IMR-90 (cell line): ENCODE measurements at regions not wholly inside any gene's neighbourhood (a gene's known extent, or its start where the extent isn't known, plus 50 kb on each side); places are given as distances from the start of the nearest gene placed in this dataset.

Source experiments
- ATAC-seq: fragments of 200-7000 bp; cut with Tn5 transposase; 2 replicates; pipeline ENCODE4 v1.9.1; 2020; ENCODE audit warnings: low read depth, mild to moderate bottlenecking, moderate library complexity
- BruUV-seq: library from RNA; stranded (reverse); fragments of 400-500 nt; replicated peaks from 2 replicates; lab custom pipeline; 2021; lab: Mats Ljungman, UMichigan
- CTCF ChIA-PET: fragments of 300-600 bp; formaldehyde crosslinking; extraction: SDS; loops from one replicate; lab custom pipeline; 2021; ENCODE audit warnings: antibody characterized with exemption; lab: Yijun Ruan, JAX
- POLR2A ChIA-PET: fragments of 300-600 bp; sonication (Branson Sonifier 250); formaldehyde crosslinking; loops from one replicate; lab custom pipeline; 2022; ENCODE audit warnings: antibody characterized with exemption; ENCODE audit not compliant: unreplicated experiment; lab: Charles Lee
- DNase-seq: peaks from one replicate; pipeline ENCODE4 v3.0.0; 2013
- H2AFZ ChIP-seq: replicated peaks from 2 replicates; pipeline ENCODE3; 2013; ENCODE audit warnings: low read length, mild to moderate bottlenecking; ENCODE audit not compliant: poor library complexity
- H2AK5ac ChIP-seq: 2 replicates; pipeline ENCODE4 v1.6.1; 2013; ENCODE audit warnings: low read depth, low read length, inconsistent platforms
- H2AK9ac ChIP-seq: replicated peaks from 2 replicates; pipeline ENCODE3; 2013; ENCODE audit warnings: mild to moderate bottlenecking, low read depth, low read length, moderate library complexity; ENCODE audit not compliant: poor library complexity
- H2BK120ac ChIP-seq: 2 replicates; pipeline ENCODE4 v1.6.1; 2013; ENCODE audit warnings: low read depth, low read length, inconsistent platforms
- H2BK15ac ChIP-seq: 3 replicates; pipeline ENCODE4 v1.6.1; 2013; ENCODE audit warnings: low read depth, low read length, inconsistent platforms
- H2BK20ac ChIP-seq: 2 replicates; pipeline ENCODE4 v1.6.1; 2013; ENCODE audit warnings: low read depth, mild to moderate bottlenecking, inconsistent platforms, low read length, moderate library complexity
- H2BK5ac ChIP-seq: 2 replicates; pipeline ENCODE4 v1.6.1; 2013; ENCODE audit warnings: mild to moderate bottlenecking, low read depth, low read length, inconsistent platforms; ENCODE audit not compliant: poor library complexity, severe bottlenecking
- H3K14ac ChIP-seq: replicated peaks from 2 replicates; pipeline ENCODE4 v1.6.1; 2013; ENCODE audit warnings: low read depth, low read length, inconsistent platforms
- H3K18ac ChIP-seq: 2 replicates; pipeline ENCODE4 v1.6.1; 2013; ENCODE audit warnings: low read depth, low read length, control low read depth
- H3K23ac ChIP-seq: 2 replicates; pipeline ENCODE4 v1.6.1; 2013; ENCODE audit warnings: low read depth, low read length, inconsistent platforms
- H3K27ac ChIP-seq: 2 replicates; pipeline ENCODE4 v1.5.1; 2013; ENCODE audit warnings: mild to moderate bottlenecking, control low read depth, low read length; ENCODE audit not compliant: insufficient read depth
- H3K27me3 ChIP-seq: 2 replicates; pipeline ENCODE4 v1.6.1; 2013; ENCODE audit warnings: low read length; ENCODE audit not compliant: control insufficient read depth, insufficient read depth
- H3K36me3 ChIP-seq: 2 replicates; pipeline ENCODE4 v1.6.1; 2013; ENCODE audit warnings: low read length, mixed read lengths; ENCODE audit not compliant: control insufficient read depth, insufficient read depth
- H3K4ac ChIP-seq: 2 replicates; pipeline ENCODE4 v1.6.1; 2013; ENCODE audit warnings: low read depth, low read length, inconsistent platforms
- H3K4me1 ChIP-seq: 2 replicates; pipeline ENCODE4 v1.6.1; 2013; ENCODE audit warnings: low read length, mixed read lengths; ENCODE audit not compliant: control insufficient read depth, insufficient read depth
- H3K4me2 ChIP-seq: 2 replicates; pipeline ENCODE4 v1.6.1; 2013; ENCODE audit warnings: low read depth, mild to moderate bottlenecking, control low read depth, low read length, moderate library complexity
- H3K4me3 ChIP-seq: 2 replicates; pipeline ENCODE4 v1.5.1; 2013; ENCODE audit warnings: low read depth, mild to moderate bottlenecking, control low read depth, low read length, moderate library complexity; ENCODE audit not compliant: insufficient read depth
- H3K56ac ChIP-seq: 2 replicates; pipeline ENCODE4 v1.6.1; 2013; ENCODE audit warnings: low read length, inconsistent platforms; ENCODE audit not compliant: insufficient read depth; ENCODE audit errors: extremely low read depth
- H3K79me1 ChIP-seq, 2 experiments: 2 replicates each; pipeline ENCODE4 v1.6.1; 2013; ENCODE audit warnings: low read length in 2 of 2, inconsistent platforms in 1 of 2, low read depth in 1 of 2
- H3K9ac ChIP-seq: 2 replicates; pipeline ENCODE4 v1.6.1; 2013; ENCODE audit warnings: low read depth, low read length, control low read depth
- H3K9me1 ChIP-seq: 2 replicates; pipeline ENCODE4 v1.6.1; 2013; ENCODE audit warnings: low read length, inconsistent platforms; ENCODE audit not compliant: insufficient read depth
- H3K9me3 ChIP-seq: 2 replicates; pipeline ENCODE4 v1.6.1; 2013; ENCODE audit warnings: low read length; ENCODE audit not compliant: control insufficient read depth, insufficient read depth
- H4K20me1 ChIP-seq: 2 replicates; pipeline ENCODE4 v1.6.1; 2013; ENCODE audit warnings: low read length, inconsistent platforms; ENCODE audit not compliant: insufficient read depth
- H4K5ac ChIP-seq: 2 replicates; pipeline ENCODE4 v1.6.1; 2013; ENCODE audit warnings: mild to moderate bottlenecking, low read depth, low read length, control low read depth
- H4K8ac ChIP-seq, 2 experiments: 2 replicates each; pipeline ENCODE4 v1.6.1; 2013; ENCODE audit warnings: low read depth in 2 of 2, low read length in 2 of 2, control low read depth in 1 of 2, inconsistent platforms in 1 of 2
- H4K91ac ChIP-seq: 2 replicates; pipeline ENCODE4 v1.6.1; 2013; ENCODE audit warnings: low read depth, low read length, inconsistent platforms; ENCODE audit not compliant: insufficient read depth
- CEBPB ChIP-seq: IDR thresholded peaks from 2 replicates; pipeline ENCODE4 v1.6.1; 2012; ENCODE audit warnings: low read depth, low read length, improper control_type of control experiment
- ELK1 ChIP-seq: fragments of 150-350 bp; IDR thresholded peaks from 2 replicates; pipeline ENCODE4 v1.6.1; 2016; ENCODE audit warnings: low read depth, mild to moderate bottlenecking, low read length, moderate library complexity, borderline replicate concordance
- MAFK ChIP-seq: IDR thresholded peaks from 2 replicates; pipeline ENCODE4 v1.6.1; 2012; ENCODE audit warnings: low read depth, low read length, improper control_type of control experiment
- MAZ ChIP-seq: IDR thresholded peaks from 2 replicates; pipeline ENCODE4 v1.6.1; 2012; ENCODE audit warnings: low read depth, mild to moderate bottlenecking, low read length, improper control_type of control experiment, moderate library complexity, borderline replicate concordance
- MXI1 ChIP-seq: IDR thresholded peaks from 2 replicates; pipeline ENCODE4 v1.6.1; 2012; ENCODE audit warnings: low read depth, mild to moderate bottlenecking, low read length, moderate library complexity, borderline replicate concordance
- NFE2L2 ChIP-seq: fragments of 150-350 bp; IDR thresholded peaks from 2 replicates; pipeline ENCODE4 v1.6.1; 2016; ENCODE audit warnings: low read depth, mild to moderate bottlenecking, low read length
- POLR2A ChIP-seq: IDR thresholded peaks from 2 replicates; pipeline ENCODE4 v1.6.1; 2012; ENCODE audit warnings: mild to moderate bottlenecking, low read depth, low read length
- RCOR1 ChIP-seq: IDR thresholded peaks from 2 replicates; pipeline ENCODE4 v1.6.1; 2012; ENCODE audit warnings: mild to moderate bottlenecking, low read length, improper control_type of control experiment; ENCODE audit not compliant: insufficient replicate concordance
- RFX5 ChIP-seq: IDR thresholded peaks from 2 replicates; pipeline ENCODE4 v1.8.0; 2012; ENCODE audit warnings: low read depth, mild to moderate bottlenecking, low read length, moderate library complexity
- WGBS, 2 experiments: methylation state at CpG; one replicate each; pipeline versions ENCODE4 v1.1.5 to v1.1.7; 2013; ENCODE audit warnings: missing lambda C conversion rate in 2 of 2; ENCODE audit not compliant: insufficient read length in 1 of 2; ENCODE audit errors: extremely low coverage in 2 of 2; 5-methylcytosine and 5-hydroxymethylcytosine counted together
- dilution Hi-C: fragments of 300-500 bp; cut with HindIII; formaldehyde crosslinking; loops from one replicate; pipeline ENCODE4 v1.14.3; 2018; ENCODE audit warnings: low sequenced_read_pairs; ENCODE audit not compliant: unreplicated experiment
- in situ Hi-C: fragments of 300-500 bp; cut with MboI; formaldehyde crosslinking; loops from 3 replicates; pipeline ENCODE4 v1.14.3; 2019; ENCODE audit warnings: low sequenced_read_pairs, inconsistent platforms, mixed read lengths
- intact Hi-C: fragments of 100-400 bp; cut with micrococcal nuclease; formaldehyde crosslinking; loops from 2 replicates; pipeline ENCODE4 v1.10.0; 2022

DNA sequence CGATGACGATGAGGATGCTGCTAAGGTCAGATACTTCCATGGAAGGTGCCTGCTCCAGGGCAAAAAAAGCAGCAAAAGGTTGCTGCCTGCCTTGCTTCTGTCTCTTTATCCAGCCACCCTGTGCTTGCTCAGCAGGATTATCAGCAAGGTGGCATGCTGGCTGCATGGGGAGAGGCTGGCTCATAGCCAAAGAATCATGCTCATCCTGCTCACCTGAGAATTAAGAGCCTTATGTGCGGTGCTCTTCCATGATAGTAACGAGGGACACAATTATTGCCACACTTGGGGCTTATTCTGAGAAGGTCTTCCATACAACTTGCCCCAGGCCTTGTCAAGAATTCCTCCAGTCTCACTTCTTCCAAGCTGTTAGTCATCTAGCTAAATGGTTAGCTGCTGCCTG is 60.4 kb upstream of the SEC11C start:
- Histone ChIP-seq H3K4ac (no peak overlapping the region), H2AK9ac (no peak overlapping the region), H3K9me1 (no peaks in the 10 kb centered on the region), H2AFZ (no peak overlapping the region), H3K27ac (no peak overlapping the region), H3K14ac (no peak overlapping the region), H4K91ac (no peak overlapping the region), H4K5ac (no peak overlapping the region), H3K36me3 (no peaks in the 10 kb centered on the region), H3K4me1 (no peaks in the 10 kb centered on the region), H4K8ac (no peak overlapping the region), H2BK15ac (no peak overlapping the region), H3K18ac (no peak overlapping the region), H3K79me1 (no peaks in the 10 kb centered on the region), H2AK5ac (no peak overlapping the region), H3K9me3 (no peaks in the 10 kb centered on the region), H2BK120ac (no peak overlapping the region), H3K23ac (no peak overlapping the region), H3K4me2 (no peak overlapping the region), H3K4me3 (no peak overlapping the region), H3K56ac (no peak overlapping the region), H3K27me3 (peaks cover 47% of the 10 kb centered on the region), H3K9ac (no peak overlapping the region), H4K20me1 (no peaks in the 10 kb centered on the region), H2BK5ac (no peak overlapping the region), H2BK20ac (no peak overlapping the region)
- intact Hi-C loops (loop anchor here (10.0 kb wide), 1 partner anchor 554 kb away; no protein-coding TSS in a partner anchor), dilution Hi-C loops (no loop called here), in situ Hi-C loops (no loop called here)
- ChIA-PET CTCF (interaction anchor here (1.4 kb wide), 1 partner anchor 311 kb away, joined by 3 read pairs; no protein-coding TSS in a partner anchor), POLR2A (no interaction called here)
- no peak for ATAC-seq
- DNase-seq, result no peak
- no peak for TF ChIP-seq MXI1
- TF ChIP-seq ELK1, result no peak
- no peak for TF ChIP-seq NFE2L2
- no peak for TF ChIP-seq RFX5
- TF ChIP-seq POLR2A, result no peak
- no peak for TF ChIP-seq MAZ
- TF ChIP-seq RCOR1, result no peak
- no peak for TF ChIP-seq MAFK
- TF ChIP-seq CEBPB, result no peak
- 100% methylated on average over 2 of the region's 4 CpGs; no CpG with 5 or more reads in 1 of the 2 experiments for WGBS, 2 experiments
- BruUV-seq, result no TSS peak
